NCI-H345 (cell line): ENCODE measurements at regions not wholly inside any gene's neighbourhood (a gene's known extent, or its start where the extent isn't known, plus 50 kb on each side); places are given as distances from the start of the nearest gene placed in this dataset.
"Not testable (repeated sequence)": the region's sequence is repeated elsewhere in the genome, so short reads cannot be mapped to it uniquely, and the experiment has no call there.

Experiments used
- DNase-seq: peaks from one replicate; lab custom pipeline; 2025; lab: John Stamatoyannopoulos, UW

GRCh38 chr10:63848871-63849270 lies 327.7 kb downstream of the REEP3 start:
- not testable (repeated sequence) for DNase-seq

GRCh38 chr10:63862860-63863259 lies 341.7 kb downstream of the REEP3 start:
- DNase-seq, result no peak

GRCh38 chr10:63865210-63865609 lies 344.0 kb downstream of the REEP3 start:
- no peak for DNase-seq

GRCh38 chr10:63866075-63866746 lies 345.0 kb downstream of the REEP3 start:
- DNase-seq, result peak; percentile 14

GRCh38 chr10:63866747-63867140 lies 345.5 kb downstream of the REEP3 start:
- no peak for DNase-seq

DNA sequence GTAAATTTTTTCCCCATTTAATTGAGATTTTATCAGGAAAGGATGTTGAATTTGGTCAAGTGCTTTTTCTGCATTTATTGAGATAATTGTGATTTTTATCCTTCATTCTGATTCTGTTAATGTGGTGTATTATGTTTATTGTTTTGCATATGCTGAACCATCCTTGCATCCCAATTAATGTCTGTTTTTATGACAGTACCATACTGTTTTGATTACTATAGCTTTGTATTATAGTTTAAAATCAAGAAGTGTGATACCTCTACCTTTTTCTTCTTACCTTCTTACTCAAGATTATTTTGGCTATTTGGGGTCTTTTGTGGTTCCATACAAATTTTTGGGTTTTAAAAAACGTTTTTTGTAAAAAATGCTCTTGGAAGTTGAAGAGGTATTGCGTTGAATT lies 357.2 kb downstream of the REEP3 start:
- no peak for DNase-seq

- no peak for DNase-seq
Observed at GRCh38 chr10:63883861-63884260, 362.7 kb downstream of the REEP3 start.

- DNase-seq, result no peak
Observed at GRCh38 chr10:63884426-63884825, 363.2 kb downstream of the REEP3 start.

DNA sequence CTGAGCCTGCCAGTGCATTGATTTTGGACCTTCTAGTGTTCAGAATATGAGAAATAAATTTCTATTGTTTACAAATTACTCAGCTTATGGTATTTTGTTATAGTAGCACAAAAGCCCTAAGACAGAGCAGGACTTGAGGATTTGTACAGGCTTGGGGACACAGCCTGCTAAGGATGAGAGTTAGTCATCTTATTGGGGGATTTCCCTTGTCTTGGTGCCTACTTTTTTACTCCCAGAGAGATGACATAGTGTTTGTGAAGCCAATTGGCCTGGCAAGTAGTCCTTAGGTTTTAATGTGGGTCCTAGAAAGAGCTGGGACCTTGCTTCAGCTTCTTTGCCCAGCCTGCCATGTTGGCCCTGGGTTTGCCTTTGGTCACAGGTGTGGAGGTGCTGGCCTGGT lies 364.0 kb downstream of the REEP3 start:
- no peak for DNase-seq

GRCh38 chr10:63886281-63887022 lies 365.3 kb downstream of the REEP3 start:
- DNase-seq, result no peak

- no peak for DNase-seq
Observed at GRCh38 chr10:63887023-63887589, 365.9 kb downstream of the REEP3 start.

DNA sequence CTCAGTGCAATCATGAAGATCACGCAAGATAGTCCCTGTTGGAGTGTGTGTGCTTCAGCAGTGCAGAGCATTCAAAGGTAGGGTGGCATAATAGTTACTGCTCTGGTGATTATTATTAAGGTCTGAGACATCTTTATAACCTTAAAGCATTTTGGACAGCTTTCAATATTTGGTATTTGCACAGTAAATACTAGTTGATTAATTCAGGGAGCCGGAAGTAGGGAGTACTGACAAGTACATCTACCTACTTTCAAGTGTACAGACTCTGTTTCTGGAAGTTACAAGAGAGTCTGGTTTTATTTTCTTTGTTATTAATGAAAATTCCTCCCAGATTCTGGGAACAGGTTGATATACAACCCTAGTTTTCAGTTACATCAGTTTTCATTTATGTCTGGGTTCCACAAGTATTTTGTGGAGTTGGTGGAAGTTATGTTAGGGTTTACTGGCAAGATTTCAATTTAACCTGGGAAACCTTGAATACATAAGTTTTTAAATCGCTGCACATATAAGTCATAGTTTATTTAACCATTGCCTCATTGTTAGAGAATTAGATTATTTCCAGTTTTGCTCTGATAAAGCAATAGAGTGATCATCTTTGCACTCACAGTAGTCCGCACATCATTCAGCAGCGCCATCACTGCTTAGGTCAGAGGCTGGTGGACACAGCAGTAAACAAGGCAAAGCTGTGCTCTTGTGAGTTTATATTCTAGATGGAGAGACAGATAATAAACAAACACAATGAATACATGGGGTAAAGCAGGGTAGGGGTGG lies 366.6 kb downstream of the REEP3 start:
- no peak for DNase-seq

DNA sequence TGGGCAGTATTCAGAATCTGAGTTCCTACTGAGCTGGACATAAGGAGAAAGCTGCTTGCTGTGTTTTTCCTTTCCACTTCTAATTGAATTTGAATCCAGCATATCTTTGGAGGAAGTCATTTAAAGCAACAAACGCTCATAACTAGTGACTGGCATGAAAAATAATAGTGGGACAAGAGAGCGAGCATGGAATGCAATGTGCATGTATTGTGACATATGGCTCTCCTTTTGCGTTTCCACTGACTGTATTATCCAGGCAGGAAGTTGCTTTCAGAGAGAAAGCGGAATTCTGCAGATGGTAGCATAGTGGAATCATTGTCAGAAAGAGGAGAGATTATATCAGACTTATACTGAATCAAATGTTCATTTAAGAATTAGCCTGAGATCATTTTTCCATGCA lies 368.6 kb downstream of the REEP3 start:
- DNase-seq, result no peak

- DNase-seq, result no peak
Observed at GRCh38 chr10:63896992-63897391, 375.8 kb downstream of the REEP3 start.

DNA sequence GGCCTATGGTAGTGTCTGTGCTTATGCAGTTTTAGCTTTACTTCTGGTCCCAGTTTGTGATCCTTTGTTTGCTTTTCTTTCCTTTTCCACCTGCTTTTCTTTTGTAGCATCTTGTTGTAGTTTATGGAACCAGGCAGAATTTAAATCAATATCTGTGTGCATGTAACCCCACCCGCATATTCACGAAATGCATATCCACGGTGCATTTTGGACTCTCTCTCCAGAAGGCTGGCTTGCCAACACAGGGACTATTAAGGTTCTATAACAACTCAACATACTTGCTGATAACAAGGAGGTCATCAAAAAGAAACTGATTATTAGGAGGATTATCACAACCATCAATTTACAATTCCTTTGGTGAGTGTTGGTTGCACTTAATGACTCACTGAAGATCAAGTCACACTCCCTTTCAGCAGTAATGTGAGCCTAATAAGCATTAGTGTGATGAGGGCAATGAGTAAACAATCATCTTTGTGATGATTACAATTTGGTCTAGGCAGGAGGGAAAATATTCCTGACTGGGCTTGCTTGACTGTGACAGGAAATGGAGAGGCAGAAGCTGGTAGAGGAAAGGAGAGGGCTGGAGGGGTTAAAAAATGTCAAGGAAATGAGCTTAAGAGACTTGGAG lies 378.6 kb downstream of the REEP3 start:
- DNase-seq, result no peak

- DNase-seq, result no peak
Observed at GRCh38 chr10:63901228-63901627, 380.0 kb downstream of the REEP3 start.

DNA sequence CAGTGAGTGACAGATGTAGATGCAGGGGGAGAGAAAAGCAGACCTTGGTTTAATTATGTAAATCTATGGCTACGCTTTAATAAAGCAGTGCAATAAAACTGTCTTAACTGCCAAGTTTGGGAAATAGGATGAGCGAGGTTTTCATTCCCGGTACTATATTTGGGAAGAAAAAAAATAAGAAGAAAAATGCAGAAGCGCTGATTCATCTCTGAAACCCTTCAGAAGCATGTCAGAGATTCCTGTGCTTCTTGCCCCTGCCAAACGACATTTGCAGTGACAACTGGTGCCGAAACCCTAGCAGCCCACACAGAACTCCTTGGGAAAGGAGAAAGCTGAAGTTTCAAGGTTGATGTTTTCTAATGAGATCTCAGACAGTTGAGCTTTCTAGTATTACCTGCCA lies 380.7 kb downstream of the REEP3 start:
- DNase-seq, result no peak

DNA sequence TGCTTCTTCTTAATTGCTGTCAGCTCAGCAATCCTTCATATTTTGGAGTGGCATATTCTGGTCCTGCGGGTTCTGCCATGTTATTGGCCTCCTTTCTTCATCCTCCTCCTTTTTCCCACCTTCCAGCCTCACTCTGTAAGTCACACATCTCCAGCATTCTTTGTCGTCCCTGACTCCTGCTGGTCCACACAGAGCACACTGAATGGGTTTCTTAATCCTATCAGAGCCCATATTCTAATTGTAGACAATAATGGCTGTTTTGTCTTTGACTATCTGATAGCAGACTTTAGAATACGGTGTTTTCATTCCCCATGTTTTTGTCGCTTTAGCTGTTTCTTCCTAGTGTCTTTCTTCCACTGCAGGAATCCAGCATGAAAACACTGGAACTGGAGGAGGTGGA lies 389.6 kb downstream of the REEP3 start:
- DNase-seq, result no peak

DNA sequence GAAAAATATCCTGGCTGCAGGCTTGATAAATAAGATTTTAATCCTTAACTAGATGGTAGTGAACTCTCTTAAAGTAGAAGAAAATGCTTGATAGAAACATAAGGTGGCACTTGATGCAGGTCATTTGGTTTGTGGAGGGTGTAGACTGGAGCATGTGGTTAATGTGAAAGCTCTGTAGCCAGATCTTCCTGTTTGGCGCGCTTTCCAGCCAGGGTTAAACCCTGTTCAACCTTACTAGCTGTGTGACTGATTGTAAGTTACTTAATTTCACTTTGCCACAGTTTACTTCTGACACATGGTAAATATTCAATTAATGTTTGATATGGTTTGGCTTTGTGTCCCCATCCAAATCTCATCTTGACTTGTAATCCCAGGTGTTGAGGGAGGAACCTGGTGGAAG lies 394.0 kb downstream of the REEP3 start:
- no peak for DNase-seq

DNA sequence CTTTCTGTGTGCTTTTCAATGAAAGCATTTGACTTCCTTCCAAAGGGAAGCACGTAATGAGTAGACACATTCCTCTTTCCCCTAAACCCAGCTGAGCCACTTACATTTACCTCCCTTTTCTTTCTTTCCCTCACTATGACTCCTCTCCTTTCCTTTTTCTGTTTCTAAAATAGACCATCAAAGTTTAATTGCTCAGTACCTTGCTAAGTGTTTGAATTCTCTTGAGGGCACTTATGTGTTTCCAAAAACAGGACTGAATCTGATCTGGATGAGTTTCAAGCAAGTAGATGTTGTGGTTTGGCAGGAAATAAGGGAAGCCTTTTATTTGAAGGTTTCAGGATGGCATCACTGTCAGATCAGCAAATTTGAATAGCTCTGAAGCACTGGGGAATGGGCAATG lies 396.2 kb downstream of the REEP3 start:
- DNase-seq, result no peak

GRCh38 chr10:63919575-63920279 lies 398.5 kb downstream of the REEP3 start:
- DNase-seq, result no peak

DNA sequence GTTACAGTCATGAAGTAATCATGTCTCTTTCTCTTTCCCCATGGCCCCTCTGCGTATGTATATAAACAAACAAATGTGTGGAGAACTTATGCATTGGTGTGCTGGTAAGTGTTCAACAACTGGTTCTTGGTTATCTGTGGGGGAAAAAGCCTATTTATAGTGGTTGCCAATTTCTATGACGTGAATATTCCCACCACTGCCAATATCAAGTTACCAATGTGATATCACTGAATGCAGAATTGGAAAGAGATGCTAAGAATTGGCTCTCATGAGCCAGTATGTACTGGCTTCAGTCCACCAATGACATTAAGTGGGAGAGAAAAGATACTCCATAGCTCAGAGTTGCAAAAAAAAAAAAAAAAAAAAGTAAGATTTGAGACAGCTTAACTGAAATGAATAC lies 399.7 kb downstream of the REEP3 start:
- DNase-seq, result no peak
